GM23338 (cell line): ENCODE measurements at regions not wholly inside any gene's neighbourhood (a gene's known extent, or its start where the extent isn't known, plus 50 kb on each side); places are given as distances from the start of the nearest gene placed in this dataset.

ENCODE experiments used
- ATAC-seq: fragments of 200-7000 bp; cut with Tn5 transposase; 3 replicates; pipeline ENCODE4 v1.9.1; 2020
- DNase-seq: peaks from one replicate; pipeline ENCODE4 v3.0.0-alpha.2; 2015; ENCODE audit warnings: low spot score
- H2AFZ ChIP-seq: fragments of 200-600 bp; sonication (generic); 2 replicates; pipeline ENCODE4 v1.8.0; 2016; ENCODE audit warnings: antibody characterized with exemption, mild to moderate bottlenecking, moderate library complexity
- H3F3A ChIP-seq: fragments of 200-600 bp; sonication (generic); replicated peaks from 2 replicates; pipeline ENCODE4 v1.8.0; 2017; ENCODE audit warnings: antibody characterized with exemption, mixed run types, low read depth
- H3K27ac ChIP-seq: fragments of 200-600 bp; sonication (generic); 2 replicates; pipeline ENCODE4 v1.6.1; 2016; ENCODE audit warnings: low read depth
- H3K27me3 ChIP-seq: fragments of 200-600 bp; sonication (generic); 2 replicates; pipeline ENCODE4 v1.8.0; 2016; ENCODE audit warnings: mild to moderate bottlenecking, mixed run types, moderate library complexity; ENCODE audit not compliant: insufficient read depth
- H3K36me3 ChIP-seq: fragments of 200-600 bp; sonication (generic); 2 replicates; pipeline ENCODE4 v1.8.0; 2016; ENCODE audit warnings: mild to moderate bottlenecking; ENCODE audit not compliant: insufficient read depth
- H3K4me1 ChIP-seq: fragments of 200-600 bp; sonication (generic); 2 replicates; pipeline ENCODE4 v1.8.0; 2016; ENCODE audit warnings: mild to moderate bottlenecking, moderate library complexity; ENCODE audit not compliant: insufficient read depth
- H3K4me2 ChIP-seq: fragments of 200-600 bp; sonication (generic); 2 replicates; pipeline ENCODE4 v1.7.1; 2017; ENCODE audit warnings: mixed run types
- H3K4me3 ChIP-seq: fragments of 200-600 bp; sonication (generic); 2 replicates; pipeline ENCODE4 v1.6.1; 2016; ENCODE audit warnings: mixed run types
- H3K79me2 ChIP-seq: fragments of 200-600 bp; sonication (generic); replicated peaks from 2 replicates; pipeline ENCODE4 v1.8.0; 2017; ENCODE audit warnings: mild to moderate bottlenecking; ENCODE audit not compliant: insufficient read depth
- H3K9me2 ChIP-seq: fragments of 200-600 bp; sonication (generic); 2 replicates; pipeline ENCODE4 v1.8.0; 2017; ENCODE audit not compliant: insufficient read depth
- H4K20me1 ChIP-seq: fragments of 200-600 bp; sonication (generic); replicated peaks from 2 replicates; pipeline ENCODE4 v1.8.0; 2017; ENCODE audit warnings: mild to moderate bottlenecking; ENCODE audit not compliant: insufficient read depth
- H3K27ac Mint-ChIP-seq: 2 replicates; pipeline ENCODE4 v1.8.0; 2020; ENCODE audit warnings: inconsistent platforms, mild to moderate bottlenecking, moderate library complexity, mixed read lengths
- H3K27me3 Mint-ChIP-seq: 3 replicates; pipeline ENCODE4 v1.8.0; 2022; ENCODE audit warnings: low read depth, mild to moderate bottlenecking, moderate library complexity, mixed read lengths, inconsistent platforms; ENCODE audit not compliant: insufficient read depth, poor library complexity
- H3K36me3 Mint-ChIP-seq: 3 replicates; pipeline ENCODE4 v1.8.0; 2021; ENCODE audit warnings: low read depth, mild to moderate bottlenecking, inconsistent platforms, moderate library complexity, mixed read lengths
- H3K4me1 Mint-ChIP-seq: 3 replicates; pipeline ENCODE4 v1.8.0; 2020; ENCODE audit warnings: mild to moderate bottlenecking, inconsistent platforms, mixed read lengths
- H3K4me3 Mint-ChIP-seq: 3 replicates; pipeline ENCODE4 v1.8.0; 2021; ENCODE audit warnings: moderate library complexity, mild to moderate bottlenecking, inconsistent platforms, mixed read lengths
- H3K9me3 Mint-ChIP-seq: 3 replicates; pipeline ENCODE4 v1.8.0; 2020; ENCODE audit warnings: moderate library complexity, mild to moderate bottlenecking, inconsistent platforms, mixed read lengths
- CREB1 ChIP-seq: fragments of 250-450 bp; sonication (Bioruptor Pico); IDR thresholded peaks from 2 replicates; pipeline ENCODE4 v1.5.0; 2020; ENCODE audit warnings: low read depth, mild to moderate bottlenecking, moderate library complexity
- CTCF ChIP-seq, 2 experiments: fragments of 200-600 bp in 1 of 2; sonication (generic) in 1 of 2; conservative IDR thresholded peaks; 2 replicates each; pipeline versions ENCODE4 v1.5.1 to v1.6.1; 2016 to 2017; ENCODE audit warnings: antibody characterized with exemption in 2 of 2, low read depth in 2 of 2, mild to moderate bottlenecking in 2 of 2, moderate library complexity in 1 of 2
- ETS1 ChIP-seq: IDR thresholded peaks from 2 replicates; pipeline ENCODE4 v1.6.1; 2016; ENCODE audit warnings: antibody characterized with exemption
- EZH2 ChIP-seq: fragments of 200-600 bp; sonication (generic); IDR thresholded peaks from one replicate; pipeline ENCODE4 v1.8.0; 2017; ENCODE audit warnings: antibody characterized with exemption, mild to moderate bottlenecking, low read depth; ENCODE audit not compliant: unreplicated experiment
- EZH2phosphoT487 ChIP-seq: fragments of 200-600 bp; sonication (generic); IDR thresholded peaks from one replicate; pipeline ENCODE4 v1.8.1; 2018; ENCODE audit warnings: antibody characterized with exemption; ENCODE audit not compliant: unreplicated experiment
- JUNB ChIP-seq: IDR thresholded peaks from one replicate; pipeline ENCODE4 v1.6.1; 2016; ENCODE audit warnings: antibody characterized with exemption; ENCODE audit not compliant: unreplicated experiment
- NANOG ChIP-seq: IDR thresholded peaks from 2 replicates; pipeline ENCODE4 v1.6.1; 2016; ENCODE audit warnings: antibody characterized with exemption, borderline replicate concordance
- POLR2AphosphoS5 ChIP-seq: IDR thresholded peaks from 2 replicates; pipeline ENCODE4 v1.6.1; 2016; ENCODE audit warnings: antibody characterized with exemption, low read depth
- REST ChIP-seq: IDR thresholded peaks from one replicate; pipeline ENCODE4 v1.6.1; 2018; ENCODE audit warnings: antibody characterized with exemption; ENCODE audit not compliant: unreplicated experiment
- STAT1 ChIP-seq: IDR thresholded peaks from one replicate; pipeline ENCODE4 v1.6.1; 2016; ENCODE audit warnings: antibody characterized with exemption; ENCODE audit not compliant: unreplicated experiment
- ZNF114 ChIP-seq: fragments of 250-450 bp; sonication (Bioruptor Pico); IDR thresholded peaks from 2 replicates; pipeline ENCODE4 v1.5.0; 2020; ENCODE audit warnings: mild to moderate bottlenecking, moderate library complexity
- ZNF331 ChIP-seq: fragments of 250-450 bp; sonication (Bioruptor Pico); IDR thresholded peaks from 2 replicates; pipeline ENCODE4 v1.5.0; 2020; ENCODE audit warnings: low read depth, mild to moderate bottlenecking, moderate library complexity
- ZNF462 ChIP-seq: fragments of 250-450 bp; sonication (Bioruptor Pico); IDR thresholded peaks from 2 replicates; pipeline ENCODE4 v1.5.0; 2020; ENCODE audit warnings: mild to moderate bottlenecking, moderate library complexity

- H3K9me2 ChIP-seq: no peaks in the 10 kb centered on the region
- no peaks in the 10 kb centered on the region for H3K4me1 ChIP-seq
- no peak overlapping the region for H3K27ac ChIP-seq
- H3K27me3 ChIP-seq: no peaks in the 10 kb centered on the region
- TF ChIP-seq ETS1: no peak
- no peak for TF ChIP-seq CREB1 (CRISPR knock-in tag)
- TF ChIP-seq STAT1: no peak
- no peak for TF ChIP-seq CTCF (conservative IDR thresholded peaks at IDR 0.05; ENCODE audit: low read depth in 2 of 2)
- no peak for TF ChIP-seq POLR2AphosphoS5
- TF ChIP-seq EZH2phosphoT487: no peak
- TF ChIP-seq JUNB: no peak
- no peak for TF ChIP-seq ZNF114 (CRISPR knock-in tag)
- TF ChIP-seq REST: no peak
- TF ChIP-seq NANOG: no peak
- no peak for TF ChIP-seq ZNF462 (CRISPR knock-in tag)
- no peak for TF ChIP-seq ZNF331
- TF ChIP-seq EZH2: no peak
- no peaks in the 10 kb centered on the region for H4K20me1 ChIP-seq
- Mint-ChIP-seq H3K36me3 (no peaks in the 10 kb centered on the region), H3K4me3 (no peak overlapping the region), H3K9me3 (no peaks in the 10 kb centered on the region), H3K4me1 (no peaks in the 10 kb centered on the region), H3K27ac (no peak overlapping the region), H3K27me3 (peaks cover 1% of the 10 kb centered on the region)
- H3F3A ChIP-seq: no peaks in the 10 kb centered on the region
- DNase-seq (no peak), ATAC-seq (no peak)
- H3K79me2 ChIP-seq: no peaks in the 10 kb centered on the region
- no peaks in the 10 kb centered on the region for H3K36me3 ChIP-seq
- no peak overlapping the region for H3K4me2 ChIP-seq
- no peak overlapping the region for H2AFZ ChIP-seq
- H3K4me3 ChIP-seq: no peak overlapping the region
Measured at GRCh38 chr6:11855743-11856142, 77.1 kb upstream of the ADTRP start.
